H1 (cell line): ENCODE measurements at regions not wholly inside any gene's neighbourhood (a gene's known extent, or its start where the extent isn't known, plus 50 kb on each side); places are given as distances from the start of the nearest gene placed in this dataset.

ENCODE experiments used
- CTCF ChIA-PET: fragments of 300-600 bp; sonication (Branson Sonifier 250); formaldehyde crosslinking; loops from one replicate; lab custom pipeline; 2021; ENCODE audit not compliant: partially characterized antibody; lab: Charles Lee
- POLR2A ChIA-PET: fragments of 300-600 bp; sonication (Branson Sonifier 250); formaldehyde crosslinking; loops from one replicate; lab custom pipeline; 2021; ENCODE audit warnings: inconsistent platforms; ENCODE audit not compliant: partially characterized antibody; lab: Charles Lee
- DNase-seq, 2 experiments: peaks; one replicate each; pipeline versions ENCODE4 v3.0.0 to v3.0.0-alpha.2; 2010 to 2022; ENCODE audit warnings: low spot score in 2 of 2, low read depth in 1 of 2, mixed read lengths in 1 of 2
- FAIRE-seq: peaks from 2 replicates; lab custom pipeline; 2011; peaks lifted over from hg19 to GRCh38; lab: Jason Lieb, UNC
- H2AFZ ChIP-seq: 2 replicates; pipeline ENCODE4 v1.8.1; 2012; ENCODE audit warnings: low read length, inconsistent platforms
- H2AK5ac ChIP-seq: 2 replicates; pipeline ENCODE4 v1.6.1; 2013; ENCODE audit warnings: low read depth, low read length
- H2BK120ac ChIP-seq: replicated peaks from 2 replicates; pipeline ENCODE3; 2013; ENCODE audit warnings: low read depth, low read length, inconsistent platforms
- H2BK12ac ChIP-seq: 2 replicates; pipeline ENCODE4 v1.6.1; 2013; ENCODE audit warnings: low read depth, low read length
- H2BK15ac ChIP-seq: 2 replicates; pipeline ENCODE4 v1.6.1; 2013; ENCODE audit warnings: low read length
- H2BK20ac ChIP-seq: 2 replicates; pipeline ENCODE4 v1.6.1; 2013; ENCODE audit warnings: low read length
- H2BK5ac ChIP-seq: 2 replicates; pipeline ENCODE4 v1.6.1; 2013; ENCODE audit warnings: low read depth, low read length
- H3K14ac ChIP-seq: 2 replicates; pipeline ENCODE4 v1.6.1; 2013; ENCODE audit warnings: inconsistent platforms; ENCODE audit not compliant: insufficient read length
- H3K18ac ChIP-seq: 2 replicates; pipeline ENCODE4 v1.6.1; 2013; ENCODE audit warnings: low read length; ENCODE audit errors: extremely low read depth
- H3K23ac ChIP-seq: 2 replicates; pipeline ENCODE4 v1.6.1; 2013; ENCODE audit warnings: inconsistent platforms; ENCODE audit not compliant: insufficient read length
- H3K23me2 ChIP-seq: 2 replicates; pipeline ENCODE4 v1.6.1; 2013; ENCODE audit warnings: low read depth, low read length
- H3K27ac ChIP-seq: 2 replicates; pipeline ENCODE4 v1.6.1; 2011; ENCODE audit warnings: low read depth, low read length, inconsistent platforms
- H3K27me3 ChIP-seq, 4 experiments: replicated peaks in 1 of 4; 1 replicate in 1 of 4; 2 replicates in 3 of 4; pipeline versions ENCODE4 v1.6.1 to v1.8.1; 2011 to 2013; ENCODE audit warnings: low read length in 3 of 4, mild to moderate bottlenecking in 3 of 4, inconsistent platforms in 2 of 4, mixed read lengths in 2 of 4, moderate library complexity in 1 of 4; ENCODE audit not compliant: control insufficient read depth in 3 of 4, insufficient read depth in 3 of 4; ENCODE audit errors: extremely low read depth in 1 of 4
- H3K36me3 ChIP-seq, 4 experiments: 2 replicates each; pipeline versions ENCODE4 v1.6.1 to v1.8.1; 2011 to 2013; ENCODE audit warnings: mild to moderate bottlenecking in 4 of 4, low read length in 3 of 4, moderate library complexity in 2 of 4, control low read depth in 1 of 4, inconsistent platforms in 1 of 4; ENCODE audit not compliant: insufficient read depth in 4 of 4, control insufficient read depth in 2 of 4
- H3K4ac ChIP-seq: replicated peaks from 2 replicates; pipeline ENCODE3; 2013; ENCODE audit warnings: low read length, low read depth, mixed read lengths, inconsistent platforms; ENCODE audit not compliant: insufficient read length
- H3K4me1 ChIP-seq, 4 experiments: replicated peaks in 1 of 4; 1 replicate in 1 of 4; 2 replicates in 3 of 4; pipeline versions ENCODE4 v1.6.1 to v1.8.1; 2011 to 2013; ENCODE audit warnings: low read length in 3 of 4, inconsistent platforms in 2 of 4, mixed read lengths in 1 of 4; ENCODE audit not compliant: insufficient read depth in 4 of 4, control insufficient read depth in 3 of 4
- H3K4me2 ChIP-seq, 2 experiments: 2 replicates each; pipeline versions ENCODE4 v1.6.1 to v1.8.1; 2011 to 2013; ENCODE audit warnings: low read depth in 2 of 2, low read length in 2 of 2, control low read depth in 1 of 2, inconsistent platforms in 1 of 2, mild to moderate bottlenecking in 1 of 2; ENCODE audit not compliant: insufficient read depth in 1 of 2
- H3K4me3 ChIP-seq, 4 experiments: fragments of 200-600, 300-600 bp in 1 of 4; sonication (generic), shearing (Covaris generic), sonication (Bioruptor Twin) in 1 of 4; 2 replicates each; pipeline versions ENCODE4 v1.5.1 to v1.8.1; 2011 to 2016; ENCODE audit warnings: low read length in 4 of 4, low read depth in 3 of 4, control low read depth in 2 of 4, inconsistent platforms in 2 of 4, mild to moderate bottlenecking in 2 of 4, mixed read lengths in 1 of 4, moderate library complexity in 1 of 4; ENCODE audit not compliant: insufficient read depth in 2 of 4; ENCODE audit errors: extremely low read depth in 1 of 4
- H3K56ac ChIP-seq: replicated peaks from 2 replicates; pipeline ENCODE3; 2013; ENCODE audit warnings: low read depth, mild to moderate bottlenecking, mixed read lengths, low read length, inconsistent platforms; ENCODE audit not compliant: insufficient read length
- H3K79me1 ChIP-seq: 2 replicates; pipeline ENCODE4 v1.6.1; 2013; ENCODE audit warnings: low read depth, low read length, control low read depth
- H3K79me2 ChIP-seq, 2 experiments: 2 replicates each; pipeline versions ENCODE4 v1.6.1 to v1.8.1; 2012 to 2013; ENCODE audit warnings: low read length in 2 of 2, mild to moderate bottlenecking in 2 of 2, inconsistent platforms in 1 of 2; ENCODE audit not compliant: insufficient read depth in 2 of 2, control insufficient read depth in 1 of 2
- H3K9ac ChIP-seq, 4 experiments: replicated peaks in 1 of 4; 1 replicate in 1 of 4; 2 replicates in 3 of 4; pipeline versions ENCODE4 v1.6.1 to v1.8.1; 2011 to 2013; ENCODE audit warnings: low read depth in 3 of 4, low read length in 3 of 4, control low read depth in 2 of 4, mild to moderate bottlenecking in 2 of 4, moderate library complexity in 2 of 4, inconsistent platforms in 1 of 4; ENCODE audit errors: extremely low read depth in 1 of 4
- H3K9me3 ChIP-seq, 2 experiments: 2 replicates each; pipeline versions ENCODE4 v1.6.1 to v1.8.1; 2012 to 2013; ENCODE audit warnings: mild to moderate bottlenecking in 2 of 2, moderate library complexity in 2 of 2, control low read depth in 1 of 2, inconsistent platforms in 1 of 2, low read depth in 1 of 2, low read length in 1 of 2, mixed read lengths in 1 of 2; ENCODE audit not compliant: insufficient read depth in 2 of 2
- H4K20me1 ChIP-seq, 2 experiments: replicated peaks in 1 of 2; 2 replicates each; pipeline versions ENCODE3 to v1.8.1; 2011 to 2013; ENCODE audit warnings: inconsistent platforms in 2 of 2, low read length in 2 of 2, mild to moderate bottlenecking in 1 of 2; ENCODE audit not compliant: insufficient read depth in 2 of 2, control insufficient read depth in 1 of 2
- H4K5ac ChIP-seq: 2 replicates; pipeline ENCODE4 v1.6.1; 2013; ENCODE audit warnings: low read length, low read depth, mixed read lengths, inconsistent platforms; ENCODE audit not compliant: insufficient read length
- H4K8ac ChIP-seq: 2 replicates; pipeline ENCODE4 v1.8.0; 2013; ENCODE audit warnings: mild to moderate bottlenecking, moderate library complexity, low read length, inconsistent platforms; ENCODE audit not compliant: insufficient read depth; ENCODE audit errors: extremely low read depth
- H4K91ac ChIP-seq: replicated peaks from 2 replicates; pipeline ENCODE3; 2013; ENCODE audit warnings: low read length, mixed read lengths, inconsistent platforms; ENCODE audit not compliant: insufficient read length
- ATF3 ChIP-seq: IDR thresholded peaks from 2 replicates; pipeline ENCODE4 v1.6.1; 2011; ENCODE audit warnings: low read depth, mild to moderate bottlenecking, low read length; ENCODE audit not compliant: insufficient read depth
- CBX8 ChIP-seq: fragments of 300-800, 300-1000 bp; sonication (generic); IDR thresholded peaks from 2 replicates; pipeline ENCODE4 v1.7.1; 2016; ENCODE audit warnings: low read depth, low read length, borderline replicate concordance
- CEBPB ChIP-seq: IDR thresholded peaks from 2 replicates; pipeline ENCODE4 v1.6.1; 2012; ENCODE audit warnings: low read depth, low read length
- CTCF ChIP-seq, 3 experiments: IDR thresholded peaks; 1 replicate in 2 of 3; 2 replicates in 1 of 3; pipeline versions ENCODE4 v1.5.1 to v1.6.1; 2011; ENCODE audit warnings: low read length in 3 of 3, mild to moderate bottlenecking in 3 of 3, inconsistent platforms in 2 of 3, low read depth in 1 of 3, moderate library complexity in 1 of 3; ENCODE audit not compliant: insufficient read depth in 1 of 3; ENCODE audit errors: control extremely low read depth in 1 of 3
- EGR1 ChIP-seq: IDR thresholded peaks from 2 replicates; pipeline ENCODE4 v1.6.1; 2011; ENCODE audit warnings: low read depth, low read length, borderline replicate concordance
- GABPA ChIP-seq: IDR thresholded peaks from 2 replicates; pipeline ENCODE4 v1.6.1; 2011; ENCODE audit warnings: mild to moderate bottlenecking, low read length, moderate library complexity, borderline replicate concordance; ENCODE audit not compliant: insufficient read depth
- HDAC6 ChIP-seq: IDR thresholded peaks from one replicate; pipeline ENCODE4 v1.7.1; 2012; ENCODE audit warnings: low read depth, mild to moderate bottlenecking, inconsistent platforms, low read length, moderate library complexity
- KDM4A ChIP-seq: IDR thresholded peaks from one replicate; pipeline ENCODE4 v1.7.1; 2012; ENCODE audit warnings: low read depth, mild to moderate bottlenecking, moderate library complexity, low read length, inconsistent platforms; ENCODE audit not compliant: severe bottlenecking
- POU5F1 ChIP-seq: IDR thresholded peaks from 2 replicates; pipeline ENCODE4 v1.6.1; 2011; ENCODE audit warnings: low read depth, mild to moderate bottlenecking, low read length, moderate library complexity
- SIX5 ChIP-seq: IDR thresholded peaks from 2 replicates; pipeline ENCODE4 v1.6.1; 2011; ENCODE audit warnings: mild to moderate bottlenecking, low read depth, low read length
- SP4 ChIP-seq: IDR thresholded peaks from 2 replicates; pipeline ENCODE4 v1.6.1; 2012; ENCODE audit warnings: low read length, inconsistent platforms
- SUZ12 ChIP-seq: fragments of 200-600 bp; sonication (generic); IDR thresholded peaks from 2 replicates; pipeline ENCODE4 v1.6.1; 2012; ENCODE audit warnings: mild to moderate bottlenecking, inconsistent platforms, low read length, moderate library complexity, mixed read lengths
- WGBS, 2 experiments: shearing (Covaris generic) in 1 of 2; methylation state at CpG; one replicate each; pipeline versions ENCODE4 v1.1.6 to v1.1.7; 2013 to 2015; ENCODE audit warnings: low lambda C conversion rate in 2 of 2, mixed read lengths in 2 of 2, inconsistent platforms in 1 of 2, low coverage in 1 of 2, missing lambda C conversion rate in 1 of 2; ENCODE audit not compliant: insufficient replicate concordance in 2 of 2, insufficient coverage in 1 of 2, insufficient read length in 1 of 2; ENCODE audit errors: extremely low coverage in 1 of 2, missing lambda C conversion rate in 1 of 2; 5-methylcytosine and 5-hydroxymethylcytosine counted together

DNA sequence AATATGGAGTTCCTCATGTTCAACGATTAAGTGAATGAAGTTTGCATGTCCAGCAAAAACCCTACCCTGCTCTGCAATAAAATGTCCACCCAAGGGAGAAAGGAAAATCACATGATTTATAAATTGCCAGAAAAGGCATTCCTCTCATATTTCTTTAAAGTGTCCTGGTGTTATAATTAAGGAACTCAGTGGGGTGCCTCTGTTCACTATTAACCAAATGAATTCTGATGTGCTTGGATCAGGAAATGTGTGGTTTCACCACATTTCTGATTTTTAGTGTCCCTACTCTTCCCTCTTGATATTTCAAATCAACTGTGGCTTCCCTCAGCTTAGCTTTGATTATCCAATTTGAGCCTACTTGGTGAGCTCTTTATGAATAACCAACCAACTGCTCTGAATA, 208.1 kb downstream of the PHLDA1 start:
- Histone ChIP-seq H2AFZ (no peak overlapping the region), H3K27ac (no peak overlapping the region), H2BK120ac (no peak overlapping the region), H3K56ac (no peak overlapping the region), H3K14ac (no peak overlapping the region), H3K23me2 (no peaks in the 10 kb centered on the region; the same call in 1 of the 2 replicates), H3K9ac (no peak overlapping the region), H3K79me1 (no peaks in the 10 kb centered on the region), H3K4me2 (no peak overlapping the region), H2BK20ac (no peak overlapping the region), H3K79me2 (no peaks in the 10 kb centered on the region), H4K91ac (no peak overlapping the region), H2AK5ac (no peak overlapping the region), H3K23ac (no peak overlapping the region), H3K9me3 (no peaks in the 10 kb centered on the region), H4K20me1 (no peaks in the 10 kb centered on the region), H4K8ac (no peak overlapping the region), H3K27me3 (no peaks in the 10 kb centered on the region), H3K4me1 (peaks cover 0 to 3% (median 0%) of the 10 kb centered on the region in 4 experiments; a peak in 2 of 7 replicates), H2BK15ac (no peak overlapping the region), H2BK5ac (no peak overlapping the region), H3K18ac (no peak overlapping the region), H4K5ac (no peak overlapping the region), H3K4ac (no peak overlapping the region), H3K36me3 (no peaks in the 10 kb centered on the region), H2BK12ac (no peak overlapping the region), H3K4me3 (no peak overlapping the region)
- POLR2A ChIA-PET: no interaction called here
- CTCF ChIA-PET: no interaction called here
- DNase-seq: no peak
- WGBS, 2 experiments: 88% methylated on average over 1 of the region's 1 CpG; no CpG with 5 or more reads in 1 of the 2 experiments
- FAIRE-seq: no peak
- no peak for TF ChIP-seq SP4
- TF ChIP-seq KDM4A: no peak
- no peak for TF ChIP-seq HDAC6
- no peak for TF ChIP-seq CEBPB
- no peak for TF ChIP-seq EGR1
- no peak for TF ChIP-seq SUZ12
- no peak for TF ChIP-seq SIX5
- TF ChIP-seq CTCF (IDR thresholded peaks at IDR 0.05; ENCODE audit: control extremely low read depth in 1 of 3, insufficient read depth in 1 of 3, low read depth in 1 of 3, low read length in 3 of 3): no peak
- TF ChIP-seq CBX8: no peak
- TF ChIP-seq ATF3: no peak
- TF ChIP-seq POU5F1: no peak
- TF ChIP-seq GABPA: no peak
